GM12865 (cell line): ENCODE measurements at regions not wholly inside any gene's neighbourhood (a gene's known extent, or its start where the extent isn't known, plus 50 kb on each side); places are given as distances from the start of the nearest gene placed in this dataset.
"Not testable (repeated sequence)": the region's sequence is repeated elsewhere in the genome, so short reads cannot be mapped to it uniquely, and the experiment has no call there.

Source experiments
- DNase-seq: peaks from one replicate; pipeline ENCODE4 v3.0.0; 2010; ENCODE audit warnings: low read depth
- H3K4me3 ChIP-seq: 2 replicates; pipeline ENCODE4 v1.5.1; 2011; ENCODE audit warnings: mild to moderate bottlenecking, low read depth, low read length, control low read depth
- CTCF ChIP-seq: IDR thresholded peaks from 2 replicates; pipeline ENCODE4 v1.5.1; 2011; ENCODE audit warnings: low read length, control low read depth, low read depth, inconsistent platforms; ENCODE audit not compliant: insufficient read depth; ENCODE audit errors: missing control alignments

GRCh38 chr3:159032311-159032710, 230.5 kb downstream of the MFSD1 start:
- no peak for DNase-seq
- no peak for TF ChIP-seq CTCF

GRCh38 chr3:159038405-159038804, 236.6 kb downstream of the MFSD1 start:
- no peak for DNase-seq
- TF ChIP-seq CTCF = no peak
- no peak overlapping the region for H3K4me3 ChIP-seq

More at GRCh38 chr3:159032311-159032710, 230.5 kb downstream of the MFSD1 start:
- no peak overlapping the region for H3K4me3 ChIP-seq

GRCh38 chr3:159039286-159039685, 237.4 kb downstream of the MFSD1 start:
- no peak for TF ChIP-seq CTCF
- DNase-seq = no peak
- H3K4me3 ChIP-seq = no peak overlapping the region

DNA sequence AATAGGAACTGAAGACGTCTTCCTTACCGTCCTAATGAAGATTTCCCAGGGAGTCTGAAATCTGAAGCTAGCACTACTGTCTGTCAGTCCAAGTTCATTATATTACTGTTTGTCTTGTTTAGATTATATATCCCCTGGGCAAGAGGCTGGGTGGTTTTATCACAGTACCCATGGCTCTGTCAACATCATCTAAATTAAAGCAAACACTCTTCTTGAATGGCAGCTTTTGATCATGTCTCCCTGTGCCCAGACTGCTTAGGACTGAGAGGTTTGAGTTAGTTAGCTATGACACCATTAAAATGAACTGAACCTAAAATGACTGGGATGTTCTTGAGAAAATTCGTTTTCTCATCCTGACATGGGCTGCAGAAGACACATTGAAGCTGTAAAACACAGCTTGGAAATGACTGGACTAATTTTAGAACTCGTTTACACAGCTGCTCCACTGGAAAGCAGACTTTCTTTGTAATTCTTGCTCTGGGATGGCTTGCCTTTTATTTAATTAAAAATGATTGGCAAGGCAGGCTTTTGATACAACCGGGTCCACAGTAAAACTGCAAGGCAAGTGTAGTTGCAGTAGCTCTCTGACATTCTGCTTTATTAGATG, 243.5 kb downstream of the MFSD1 start:
- no peak for TF ChIP-seq CTCF
- H3K4me3 ChIP-seq = no peak overlapping the region
- no peak for DNase-seq

DNA sequence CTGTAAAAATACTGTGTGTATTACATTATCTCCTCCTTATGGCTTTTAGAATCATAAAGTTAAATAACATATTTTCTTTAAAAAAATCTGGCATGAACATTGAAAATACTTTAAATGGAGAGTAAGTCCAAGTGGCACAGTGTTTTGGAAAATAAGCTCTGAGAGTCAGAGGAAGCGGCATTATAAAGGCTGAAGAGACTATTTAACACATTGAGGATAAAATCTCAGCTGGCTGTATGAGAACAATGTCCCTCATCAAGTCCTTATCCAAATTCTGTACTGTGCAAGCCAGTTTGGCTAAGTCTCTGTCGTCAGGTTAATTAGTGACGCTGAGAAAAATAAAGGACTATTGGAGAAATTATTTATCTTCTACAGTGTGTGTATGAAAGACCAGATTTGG, 245.5 kb downstream of the MFSD1 start:
- TF ChIP-seq CTCF = no peak
- DNase-seq = no peak
- H3K4me3 ChIP-seq = no peak overlapping the region

GRCh38 chr3:159052494-159052893, 250.6 kb downstream of the MFSD1 start:
- not testable (repeated sequence) for H3K4me3 ChIP-seq, DNase-seq

GRCh38 chr3:159057621-159058020, 255.8 kb downstream of the MFSD1 start:
- no peak for DNase-seq

More at GRCh38 chr3:159057621-159058020, 255.8 kb downstream of the MFSD1 start:
- no peak overlapping the region for H3K4me3 ChIP-seq
- TF ChIP-seq CTCF = no peak
